ACHN (cell line): ENCODE measurements at regions not wholly inside any gene's neighbourhood (a gene's known extent, or its start where the extent isn't known, plus 50 kb on each side); places are given as distances from the start of the nearest gene placed in this dataset.
"Not testable (repeated sequence)": the region's sequence is repeated elsewhere in the genome, so short reads cannot be mapped to it uniquely, and the experiment has no call there.

Experiments
- DNase-seq: peaks from one replicate; pipeline ENCODE4 v3.0.0-alpha.2; 2015
- in situ Hi-C: cut with HindIII; loops from 2 replicates; pipeline ENCODE4 v1.10.0; 2017; ENCODE audit warnings: low sequenced_read_pairs, low pct_ligation_motif_present, low pct_unique_long_range_greater_than_20kb

- DNase-seq, result no peak
- in situ Hi-C loops, result no loop called here
Observed at GRCh38 chr10:29811751-29812427, 177.1 kb upstream of the SVIL start.

GRCh38 chr10:29810816-29811215 is 176.0 kb upstream of the SVIL start:
- no peak for DNase-seq

GRCh38 chr10:29810231-29810630 is 175.5 kb upstream of the SVIL start:
- in situ Hi-C loops, DNase-seq: not testable (repeated sequence)

More at GRCh38 chr10:29810816-29811215, 176.0 kb upstream of the SVIL start:
- in situ Hi-C loops, result no loop called here

- DNase-seq, result no peak
- in situ Hi-C loops, result no loop called here
Observed at GRCh38 chr10:29809383-29809782, 174.6 kb upstream of the SVIL start.

- DNase-seq, result peak; percentile 43
Observed at GRCh38 chr10:29807163-29807806, 172.5 kb upstream of the SVIL start.

GRCh38 chr10:29806350-29806788 is 171.6 kb upstream of the SVIL start:
- in situ Hi-C loops, result no loop called here

More at GRCh38 chr10:29807163-29807806, 172.5 kb upstream of the SVIL start:
- in situ Hi-C loops, result no loop called here

GRCh38 chr10:29805134-29805723 is 170.5 kb upstream of the SVIL start:
- in situ Hi-C loops, result no loop called here
- DNase-seq, result no peak

More at GRCh38 chr10:29806350-29806788, 171.6 kb upstream of the SVIL start:
- no peak for DNase-seq

GRCh38 chr10:29804025-29804852 is 169.5 kb upstream of the SVIL start:
- in situ Hi-C loops, result no loop called here
- DNase-seq, result peak; percentile 89

GRCh38 chr10:29802171-29802570 is 167.4 kb upstream of the SVIL start:
- in situ Hi-C loops, result no loop called here
- no peak for DNase-seq

GRCh38 chr10:29798921-29799690 is 164.3 kb upstream of the SVIL start:
- DNase-seq, result no peak
- in situ Hi-C loops, result no loop called here

- in situ Hi-C loops, result no loop called here
Observed at GRCh38 chr10:29797616-29798015, 162.8 kb upstream of the SVIL start.

GRCh38 chr10:29795850-29796249 is 161.1 kb upstream of the SVIL start:
- DNase-seq, result no peak
- in situ Hi-C loops, result no loop called here

More at GRCh38 chr10:29797616-29798015, 162.8 kb upstream of the SVIL start:
- DNase-seq, result no peak

- no peak for DNase-seq
Observed at GRCh38 chr10:29794776-29795611, 160.2 kb upstream of the SVIL start.

GRCh38 chr10:29791773-29792172 is 157.0 kb upstream of the SVIL start:
- no peak for DNase-seq
- in situ Hi-C loops, result no loop called here

More at GRCh38 chr10:29794776-29795611, 160.2 kb upstream of the SVIL start:
- in situ Hi-C loops, result no loop called here

- no peak for DNase-seq
- in situ Hi-C loops, result no loop called here
Observed at GRCh38 chr10:29790207-29790606, 155.4 kb upstream of the SVIL start.

GRCh38 chr10:29788113-29788512 is 153.3 kb upstream of the SVIL start:
- in situ Hi-C loops, result no loop called here
- DNase-seq, result no peak

GRCh38 chr10:29785701-29786100 is 150.9 kb upstream of the SVIL start:
- no peak for DNase-seq
- in situ Hi-C loops, result no loop called here
